Mesodermal cell (in vitro differentiated cells): ENCODE measurements at regions not wholly inside any gene's neighbourhood (a gene's known extent, or its start where the extent isn't known, plus 50 kb on each side); places are given as distances from the start of the nearest gene placed in this dataset.
"Not testable (repeated sequence)": the region's sequence is repeated elsewhere in the genome, so short reads cannot be mapped to it uniquely, and the experiment has no call there.

Experiments
- H3K27ac ChIP-seq: 2 replicates; pipeline ENCODE4 v1.7.0; 2013; ENCODE audit warnings: mild to moderate bottlenecking, low read depth, low read length, moderate library complexity; ENCODE audit not compliant: severe bottlenecking
- H3K36me3 ChIP-seq: 2 replicates; pipeline ENCODE4 v1.7.1; 2013; ENCODE audit warnings: mild to moderate bottlenecking, low read length, moderate library complexity; ENCODE audit not compliant: control insufficient read depth, insufficient read depth
- H3K4me1 ChIP-seq: one replicate; pipeline ENCODE4 v1.7.1; 2013; ENCODE audit warnings: mild to moderate bottlenecking, low read length; ENCODE audit not compliant: insufficient read depth, control insufficient read depth, poor library complexity, severe bottlenecking
- H3K4me3 ChIP-seq: 2 replicates; pipeline ENCODE4 v1.7.0; 2013; ENCODE audit warnings: low read length, control low read depth, mild to moderate bottlenecking; ENCODE audit not compliant: insufficient read depth, poor library complexity, severe bottlenecking; ENCODE audit errors: extremely low read depth
- H3K9me3 ChIP-seq: 2 replicates; pipeline ENCODE4 v1.7.1; 2013; ENCODE audit warnings: mild to moderate bottlenecking, low read length, moderate library complexity; ENCODE audit not compliant: control insufficient read depth
- WGBS, 2 experiments: methylation state at CpG; one replicate each; pipeline ENCODE4 v1.1.5; 2013; ENCODE audit warnings: missing lambda C conversion rate in 2 of 2; ENCODE audit not compliant: insufficient coverage in 2 of 2; 5-methylcytosine and 5-hydroxymethylcytosine counted together

DNA sequence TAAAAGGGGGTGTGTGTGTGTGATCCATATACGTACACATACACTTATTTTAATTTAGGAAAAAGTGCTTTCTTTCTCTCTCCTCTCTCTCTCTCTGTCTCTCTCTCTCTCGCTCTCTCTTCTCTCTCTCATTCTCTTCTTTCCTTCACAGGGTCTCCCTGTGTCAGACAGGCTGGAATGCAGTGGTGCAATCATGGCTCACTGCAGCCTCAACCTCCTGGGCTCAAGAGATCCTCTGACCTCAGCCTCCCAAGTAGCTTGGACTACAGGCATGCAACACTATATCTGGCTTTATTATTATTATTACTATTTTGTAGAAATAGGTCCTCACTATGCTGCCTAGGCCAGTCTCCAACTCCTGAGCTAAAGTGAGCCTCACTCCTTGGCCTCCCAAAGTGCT, 51.6 kb upstream of the UNC93A start:
- H3K36me3 ChIP-seq, H3K9me3 ChIP-seq, H3K4me3 ChIP-seq, H3K27ac ChIP-seq: not testable (repeated sequence)
- WGBS, 2 experiments = 38 to 55% methylated on average over 1 of the region's 2 CpGs
- peaks cover 13% of the 10 kb centered on the region for H3K4me1 ChIP-seq

DNA sequence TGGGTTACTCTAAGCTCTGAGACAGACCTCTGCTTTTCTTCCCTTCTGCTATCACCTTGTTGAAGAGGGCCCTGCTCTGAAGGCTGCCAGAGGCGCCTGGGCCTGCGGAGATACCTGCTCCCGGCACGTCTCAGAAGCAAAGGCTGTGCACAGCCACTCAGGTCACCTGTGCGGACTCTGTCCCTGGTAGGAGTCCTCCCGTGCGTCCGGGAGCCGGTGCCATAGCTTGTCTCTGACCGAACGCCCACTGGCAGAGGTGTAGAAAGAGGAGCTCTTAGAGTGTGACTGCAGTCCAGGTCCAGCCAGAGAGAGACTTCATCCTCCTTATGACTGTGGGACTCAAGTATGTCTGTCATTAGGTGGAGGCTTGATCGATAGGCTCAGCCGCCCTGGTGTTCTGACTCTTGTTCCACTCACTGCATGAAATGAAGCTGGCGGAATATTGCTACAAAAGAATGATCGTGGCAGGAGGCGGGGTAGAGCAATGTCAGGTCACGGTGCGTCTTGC, 51.0 kb upstream of the UNC93A start:
- H3K4me1 ChIP-seq = peaks cover 9% of the 10 kb centered on the region
- H3K27ac ChIP-seq = no peak overlapping the region
- 89 to 96% methylated on average over 9 to 13 of the region's 18 CpGs for WGBS, 2 experiments
- H3K4me3 ChIP-seq = no peak overlapping the region
- no peaks in the 10 kb centered on the region for H3K36me3 ChIP-seq
- H3K9me3 ChIP-seq = no peaks in the 10 kb centered on the region
